ENCODE measurements at regions not wholly inside any gene's neighbourhood (a gene's known extent, or its start where the extent isn't known, plus 50 kb on each side); places are given as distances from the start of the nearest gene placed in this dataset.

DNA sequence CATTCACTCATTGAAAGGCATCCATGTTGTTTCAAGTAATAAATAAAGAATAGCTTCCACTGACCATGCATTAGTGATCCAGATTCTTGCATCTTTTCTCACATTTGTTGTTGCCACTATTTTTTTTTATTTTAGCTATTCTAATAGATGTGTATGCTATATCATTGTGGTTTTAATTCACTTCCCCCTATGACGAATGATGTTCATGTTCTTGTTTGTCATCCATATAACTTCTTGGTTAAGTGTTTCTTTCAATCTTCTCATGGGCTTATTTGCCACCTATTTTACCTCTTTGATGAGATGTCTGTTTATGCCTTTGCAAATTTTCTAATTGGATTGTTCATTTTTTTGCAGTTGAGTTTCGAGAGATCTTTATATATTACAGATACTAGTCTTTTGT lies 681.2 kb downstream of the HDGFL1 start:
- no peak for DNase-seq

DNA sequence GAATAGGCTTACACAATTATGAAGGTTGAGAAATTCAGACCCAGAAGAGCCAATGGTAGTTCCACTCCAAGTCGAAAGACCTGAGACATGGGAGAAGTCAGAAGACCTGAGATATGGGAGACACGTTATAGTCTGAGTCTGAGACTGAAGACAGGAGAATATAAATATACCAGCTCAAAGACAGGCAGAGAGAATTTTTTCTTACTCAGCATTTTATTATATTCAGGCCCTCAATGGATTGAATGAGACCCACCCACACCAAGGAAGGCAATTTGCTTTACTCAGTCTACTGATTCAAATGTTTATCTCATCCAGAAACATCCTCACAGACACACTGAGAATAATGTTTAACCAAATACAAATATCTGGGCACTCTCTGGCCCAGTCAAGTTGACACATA lies 693.5 kb downstream of the HDGFL1 start:
- no peak for DNase-seq

DNA sequence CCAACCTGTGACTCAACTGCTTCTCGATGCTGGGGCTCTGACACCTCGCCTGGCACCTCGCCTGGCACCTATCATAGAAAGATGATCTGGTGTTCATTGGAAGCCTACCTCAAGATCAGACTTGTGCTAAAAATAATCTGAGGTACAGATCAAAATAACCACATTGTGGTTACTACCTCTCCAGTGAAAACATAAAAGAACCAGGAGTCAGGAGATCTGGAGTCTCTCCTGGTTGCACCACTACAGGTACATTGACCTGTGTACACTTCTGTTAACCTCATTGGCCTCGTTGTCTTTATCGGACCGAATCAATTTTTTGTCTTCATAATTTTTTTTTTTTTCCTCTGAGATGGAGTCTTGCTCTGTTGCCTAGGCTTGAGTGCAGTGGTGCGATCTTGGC lies 695.9 kb downstream of the HDGFL1 start:
- no peak for DNase-seq

DNA sequence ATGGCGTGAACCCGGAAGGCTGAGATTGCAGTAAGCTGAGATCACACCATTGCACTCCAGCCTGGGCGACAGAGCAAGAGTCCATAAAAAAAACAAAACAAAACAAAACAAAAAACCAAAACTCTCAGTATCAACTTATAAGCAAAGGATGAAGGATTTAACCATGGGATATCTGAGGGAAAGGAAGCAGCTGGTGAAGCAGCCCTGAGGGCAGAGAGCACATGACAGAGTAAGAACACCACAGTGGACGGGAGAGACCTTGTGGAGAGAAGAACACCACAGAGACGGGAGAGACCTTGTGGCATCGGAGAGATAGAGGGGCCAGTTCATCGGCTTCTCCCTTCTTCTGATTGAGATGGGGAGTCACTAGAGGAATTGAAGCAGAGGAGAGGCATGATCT lies 697.2 kb downstream of the HDGFL1 start:
- no peak for DNase-seq

DNA sequence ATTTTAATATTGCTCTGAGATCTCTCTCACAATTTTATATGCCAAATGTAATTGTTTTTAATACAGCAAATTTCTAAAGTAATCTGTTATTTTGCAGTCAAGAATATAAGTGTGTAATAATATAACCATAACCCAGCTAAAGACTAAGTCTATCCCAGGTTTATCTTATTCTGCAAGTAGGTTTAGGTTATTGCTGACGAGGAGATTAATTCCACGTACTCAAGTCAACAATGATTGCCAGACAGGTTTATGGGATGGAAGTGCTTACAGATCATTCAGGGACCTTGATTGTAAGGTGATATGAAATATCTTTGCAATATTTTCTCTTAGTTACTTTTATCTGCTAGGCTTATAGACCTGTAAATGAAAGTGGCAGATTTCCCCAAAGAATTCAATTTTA lies 698.3 kb downstream of the HDGFL1 start:
- no peak for DNase-seq

DNA sequence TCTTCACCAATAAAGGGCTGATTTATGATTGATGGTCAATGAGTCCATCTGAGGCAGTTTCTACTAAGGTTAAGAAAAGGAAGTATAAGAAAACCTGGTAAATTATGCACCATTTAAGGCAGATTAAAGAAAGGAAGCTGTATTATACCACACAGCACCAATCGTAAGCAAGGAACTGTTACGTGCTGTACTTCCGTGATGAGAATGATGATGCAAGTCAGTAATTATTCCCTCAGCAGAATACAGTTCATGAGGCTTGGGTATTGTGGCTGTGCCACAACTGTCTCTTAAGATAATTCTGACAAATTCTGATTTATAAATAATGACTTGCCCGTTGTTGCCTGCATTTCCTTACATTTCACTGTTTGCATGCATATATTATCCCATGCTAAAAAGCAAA lies 699.0 kb downstream of the HDGFL1 start:
- no peak for DNase-seq

DNA sequence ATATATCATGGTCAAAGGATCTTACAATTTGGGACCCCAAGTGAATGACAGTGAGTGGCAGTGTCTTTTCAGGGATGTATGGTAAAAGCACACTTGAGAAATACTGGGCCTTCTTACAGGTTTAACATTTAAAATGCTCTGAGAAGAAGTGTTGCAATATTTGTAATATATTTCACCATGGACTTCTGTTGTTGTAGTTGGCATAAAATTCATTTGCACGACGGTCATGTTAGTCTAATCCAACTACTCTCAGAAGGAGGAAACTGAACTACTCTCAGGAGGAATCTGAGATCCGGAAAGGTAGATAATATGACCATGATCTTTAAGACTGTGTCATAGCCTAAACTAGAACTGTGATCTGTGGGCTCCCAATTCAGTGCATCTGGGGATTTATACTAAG lies 700.1 kb downstream of the HDGFL1 start:
- no peak for DNase-seq

DNA sequence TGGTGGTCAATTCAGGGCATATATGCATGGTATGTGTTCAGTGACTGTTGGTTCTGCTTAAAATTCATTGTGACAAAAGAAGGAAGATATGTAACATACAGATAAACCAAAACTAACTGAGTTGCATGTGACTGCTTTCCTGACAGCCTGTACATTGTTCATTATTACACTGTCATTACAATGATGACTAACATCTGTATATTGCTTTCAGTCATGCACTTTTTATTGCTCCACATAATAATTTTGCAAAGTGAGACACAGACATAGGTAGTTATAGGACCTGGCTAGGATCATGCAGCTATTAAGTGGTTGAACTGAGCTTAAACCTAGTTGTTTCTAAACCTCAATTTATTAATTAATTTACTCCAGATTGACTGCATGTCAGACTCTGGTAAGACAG lies 703.2 kb downstream of the HDGFL1 start:
- no peak for DNase-seq

DNA sequence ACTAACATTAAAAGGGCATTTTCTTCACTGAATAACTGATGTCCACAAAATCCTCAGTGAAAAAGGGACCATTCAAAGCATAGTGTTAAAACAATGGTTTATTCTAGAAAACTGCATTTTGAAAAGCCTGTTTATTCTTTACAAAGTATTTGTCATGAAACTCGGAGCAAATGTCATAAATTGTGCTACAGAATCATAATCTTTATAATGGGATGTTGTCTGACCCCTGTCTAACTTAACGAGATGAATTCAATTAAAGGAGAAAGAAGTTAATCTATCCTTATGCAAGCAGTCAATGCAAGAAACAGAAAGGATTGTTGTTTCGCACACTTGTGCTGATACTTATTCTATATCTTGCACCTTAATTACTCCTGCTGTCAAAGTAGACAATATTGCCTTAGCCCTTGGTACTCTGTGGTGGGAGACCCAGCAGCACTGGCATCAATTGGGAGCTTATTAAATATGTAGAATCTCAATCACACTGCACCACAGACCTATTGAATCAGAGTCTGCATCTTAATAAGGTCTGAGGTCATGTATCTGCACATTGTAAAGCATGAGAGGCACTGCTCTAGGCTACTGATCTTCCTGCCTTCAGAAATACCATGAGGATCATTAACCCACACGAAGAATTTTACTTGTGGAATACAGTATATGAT lies 708.3 kb downstream of the HDGFL1 start:
- DNase-seq: no peak

DNA sequence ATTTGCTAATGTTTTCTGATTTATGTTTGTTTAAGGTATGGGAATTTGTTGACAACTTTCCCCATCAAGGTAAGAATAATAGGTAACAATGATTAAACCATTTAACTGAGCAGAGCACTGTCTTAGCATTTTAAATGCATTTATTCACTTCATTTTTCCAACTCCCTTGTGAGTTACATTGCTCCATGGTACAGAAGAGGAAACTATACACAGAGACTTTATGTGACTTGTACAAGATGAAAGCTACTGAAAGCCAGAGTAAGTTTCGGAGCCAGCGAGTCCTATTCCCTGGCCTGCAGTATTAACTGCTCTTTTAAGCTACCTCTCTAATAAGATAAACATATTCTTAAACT lies 708.8 kb downstream of the HDGFL1 start:
- DNase-seq: no peak

DNA sequence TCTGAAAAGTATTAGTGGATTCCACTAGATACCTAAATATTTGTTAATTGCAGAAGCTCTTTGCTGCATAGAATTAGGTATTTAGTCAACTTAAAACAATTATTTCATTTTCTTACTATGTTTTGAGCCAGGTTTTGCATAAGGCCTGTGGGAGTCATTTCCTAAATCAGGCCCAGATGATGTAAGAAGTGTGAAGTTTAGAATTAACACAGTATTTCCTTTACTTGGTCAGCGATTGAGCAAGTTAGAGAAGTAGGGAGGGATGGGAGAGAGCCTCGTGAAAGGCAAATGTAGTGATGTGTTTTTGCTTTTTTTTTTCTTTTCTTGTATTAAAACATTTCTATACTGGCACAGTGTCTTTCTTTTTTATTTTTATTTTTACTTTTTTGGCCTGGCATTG lies 711.1 kb downstream of the HDGFL1 start:
- DNase-seq: no peak

DNA sequence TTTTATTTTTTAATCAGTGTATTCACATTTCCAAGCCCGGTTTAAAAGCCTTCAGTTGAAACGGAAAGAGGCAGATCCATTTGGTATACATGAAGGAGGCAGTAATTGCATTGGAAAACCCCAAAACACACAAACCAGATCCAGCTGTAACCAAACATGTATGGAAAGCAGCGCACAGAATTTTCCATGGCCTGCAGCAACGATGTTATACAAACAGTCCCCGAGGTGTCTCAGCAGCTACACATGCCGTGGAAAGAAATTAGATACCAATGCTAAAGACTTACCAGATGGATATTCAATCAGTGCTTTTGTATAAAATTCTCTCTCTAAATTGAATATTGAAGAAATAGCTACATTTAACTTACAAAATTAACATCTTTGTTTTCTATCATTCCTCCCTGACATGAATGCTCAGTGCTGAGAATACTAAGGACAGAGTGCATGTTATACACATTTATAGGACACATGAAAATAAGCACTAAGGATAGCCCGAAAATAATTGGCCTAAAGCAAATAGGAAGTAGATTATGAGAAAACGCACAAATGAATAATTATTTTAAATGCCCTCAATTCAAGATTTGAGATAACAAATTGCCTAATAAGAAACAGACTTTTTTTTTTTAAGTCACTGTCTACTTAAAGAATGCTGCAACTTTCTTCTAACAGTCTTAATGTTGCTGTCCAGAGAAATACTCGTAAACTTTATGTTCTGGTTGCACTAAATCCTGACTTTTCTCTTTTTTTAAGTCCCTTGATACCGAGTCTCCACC lies 713.1 kb downstream of the HDGFL1 start:
- no peak for DNase-seq

DNA sequence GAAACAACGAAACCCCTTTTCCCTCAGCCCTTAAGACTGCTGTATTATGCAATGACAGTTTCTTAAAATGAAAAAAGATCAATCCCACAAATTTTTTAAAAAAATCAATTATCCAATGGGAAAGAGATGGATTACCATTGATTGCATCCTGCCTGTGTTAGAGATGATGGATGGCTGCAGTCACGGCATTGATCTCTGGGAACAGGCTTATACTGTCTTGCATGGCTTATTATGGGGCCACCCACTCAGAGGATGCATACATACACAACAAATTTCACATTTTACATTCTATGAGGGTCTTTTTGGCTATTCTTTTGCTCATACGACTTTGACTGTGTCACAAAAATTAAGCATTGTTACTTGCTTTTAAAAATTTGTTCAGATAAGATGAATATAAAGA lies 724.3 kb downstream of the HDGFL1 start:
- DNase-seq: no peak

DNA sequence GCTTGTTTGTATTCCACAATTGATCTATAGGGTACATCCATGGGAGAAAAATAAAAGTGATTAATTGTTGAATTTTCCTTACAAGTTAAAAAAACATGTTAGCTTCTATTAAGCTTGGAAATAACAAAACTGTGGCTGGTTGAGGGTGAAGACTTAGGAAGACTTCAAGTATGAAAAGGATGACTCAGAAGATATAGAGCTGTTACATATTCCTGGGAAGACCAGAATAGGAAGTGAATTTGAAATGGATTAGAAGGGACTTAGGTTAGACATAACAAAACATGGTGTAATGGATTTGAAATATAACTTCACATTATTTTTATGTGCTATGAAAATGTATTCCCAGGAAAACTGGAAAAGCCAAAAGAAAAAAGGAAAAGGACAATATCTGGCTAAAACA lies 732.2 kb downstream of the HDGFL1 start:
- no peak for DNase-seq

DNA sequence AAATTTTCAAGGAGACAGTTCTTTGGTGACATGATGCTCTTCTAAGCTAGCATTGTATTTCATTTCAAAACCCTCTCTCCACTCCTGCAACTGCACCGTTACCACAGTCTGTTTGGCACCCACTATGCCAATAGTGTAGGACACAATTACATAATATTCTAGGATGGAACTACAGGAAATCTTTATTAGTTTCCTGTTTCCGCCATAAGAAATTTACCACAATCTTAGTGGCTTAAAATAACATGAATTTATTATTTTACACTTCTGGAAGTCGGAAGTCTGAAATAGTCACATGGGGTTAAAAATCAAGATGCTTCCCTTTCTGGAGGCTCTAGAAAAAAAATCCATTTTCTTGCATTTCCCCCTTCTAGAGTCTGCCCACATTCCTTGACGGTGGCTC lies 733.1 kb downstream of the HDGFL1 start:
- no peak for DNase-seq

DNA sequence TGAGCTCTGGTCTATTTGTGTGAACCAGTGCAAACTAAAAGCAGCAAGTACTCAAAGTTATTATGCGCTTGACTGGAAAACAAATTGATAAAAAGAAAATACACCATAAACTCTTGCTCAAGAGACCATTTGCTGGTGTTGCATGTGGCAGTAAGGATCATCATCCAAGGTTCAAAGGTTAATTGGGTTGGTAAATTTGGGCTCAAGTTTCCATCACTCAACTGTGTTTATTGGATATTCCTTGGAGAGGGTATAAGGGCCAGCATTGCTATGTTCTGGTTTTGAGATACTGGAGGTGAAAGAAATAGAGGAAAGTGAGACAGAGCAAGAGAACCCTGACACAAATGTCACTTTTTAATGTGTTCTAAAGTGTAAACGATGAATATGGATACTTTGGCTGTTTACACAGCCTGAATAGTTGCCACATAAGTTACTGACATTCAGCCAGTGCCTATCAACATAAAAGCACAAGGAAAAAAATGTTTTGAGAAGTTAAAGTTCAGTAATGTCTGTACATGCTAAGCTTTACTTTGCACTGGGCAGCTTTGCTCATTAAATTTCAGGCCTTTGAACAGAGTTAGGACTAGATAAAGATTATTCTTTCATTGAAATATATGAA lies 736.1 kb downstream of the HDGFL1 start:
- DNase-seq: no peak

DNA sequence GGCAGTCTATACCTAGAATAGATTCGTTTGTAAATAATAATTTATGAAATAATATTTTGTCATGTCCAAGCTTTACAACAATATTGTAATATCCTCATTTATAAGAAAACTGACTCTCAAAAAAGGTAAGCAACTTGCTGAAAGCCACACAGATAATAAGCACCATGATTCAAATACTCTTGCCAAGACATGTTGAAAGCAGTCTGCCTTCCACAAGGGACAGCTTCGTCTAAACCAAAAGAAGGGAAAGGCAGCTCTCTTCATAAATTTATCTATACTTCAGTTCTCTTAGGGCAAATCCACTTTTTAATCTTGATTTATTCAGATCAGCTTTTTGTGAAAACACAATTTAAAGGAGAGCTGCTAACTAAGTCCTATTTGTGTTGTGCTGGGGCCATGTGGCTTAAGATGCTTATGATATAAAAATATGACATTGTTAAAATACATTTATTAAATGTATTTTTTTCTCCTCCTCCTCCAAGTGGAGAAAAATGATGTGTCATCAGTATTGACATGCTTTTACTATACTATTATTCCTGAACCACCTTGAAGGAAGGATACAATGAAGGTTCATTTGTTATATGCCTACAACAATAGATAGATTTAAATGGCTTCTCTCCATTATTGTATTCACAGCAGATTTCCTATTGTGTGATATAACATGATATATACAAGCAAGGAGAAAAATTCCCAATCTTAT lies 737.0 kb downstream of the HDGFL1 start:
- DNase-seq: no peak

DNA sequence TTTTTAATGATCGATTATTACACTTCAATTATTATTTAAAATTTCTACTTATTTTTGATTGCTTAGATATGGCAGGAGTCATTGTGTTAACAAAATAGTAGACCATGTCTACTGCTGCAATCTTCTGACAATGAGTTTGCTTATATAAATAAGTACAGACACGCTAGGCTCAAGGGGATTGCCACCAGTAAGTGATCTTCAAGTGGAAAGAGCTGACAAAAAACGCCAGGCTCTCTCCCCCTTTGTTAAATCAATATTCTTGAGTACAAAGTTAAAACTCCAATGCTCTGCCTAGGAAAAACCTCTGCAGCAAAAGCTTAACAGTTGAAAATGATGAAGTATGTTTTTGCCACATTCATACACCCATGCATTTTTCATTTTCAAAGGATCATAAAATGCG lies 738.1 kb downstream of the HDGFL1 start:
- no peak for DNase-seq

DNA sequence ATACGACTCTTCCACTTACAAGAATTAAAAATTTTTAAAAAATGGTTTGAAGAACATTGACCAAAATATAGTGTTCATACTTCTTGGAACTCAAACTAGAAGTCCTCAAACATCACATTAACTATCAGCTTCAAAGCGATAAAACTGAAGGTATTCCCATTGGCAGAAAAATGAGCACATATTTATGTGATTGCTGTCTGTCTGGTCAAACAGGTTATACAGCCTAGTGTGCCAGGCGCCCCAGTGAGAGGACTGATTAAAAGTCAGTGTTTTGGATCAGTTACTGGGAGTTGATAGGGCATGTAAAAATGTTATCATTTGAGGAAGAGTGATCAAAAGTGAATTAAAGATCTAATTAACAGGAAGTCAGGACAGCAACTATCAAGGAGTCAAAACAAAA lies 738.8 kb downstream of the HDGFL1 start:
- no peak for DNase-seq

DNA sequence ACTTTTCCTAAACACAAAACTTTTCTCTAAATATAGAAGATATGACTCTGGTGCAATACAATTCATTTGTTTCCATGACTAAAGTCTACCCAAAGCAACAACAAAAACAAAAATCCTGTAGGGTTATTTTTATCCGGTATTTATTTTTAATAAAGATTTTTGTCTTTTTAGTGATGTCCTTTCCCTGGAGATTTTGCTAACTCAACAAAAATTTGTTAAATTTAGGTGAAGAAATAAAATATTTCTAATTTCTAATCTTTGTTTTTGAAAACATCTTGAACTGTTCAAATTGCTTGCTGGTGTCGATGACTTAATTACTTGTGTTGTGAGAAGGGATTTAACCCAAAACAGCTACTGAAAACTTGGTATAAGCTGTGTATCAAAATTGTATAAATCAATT lies 741.8 kb downstream of the HDGFL1 start:
- no peak for DNase-seq

DNA sequence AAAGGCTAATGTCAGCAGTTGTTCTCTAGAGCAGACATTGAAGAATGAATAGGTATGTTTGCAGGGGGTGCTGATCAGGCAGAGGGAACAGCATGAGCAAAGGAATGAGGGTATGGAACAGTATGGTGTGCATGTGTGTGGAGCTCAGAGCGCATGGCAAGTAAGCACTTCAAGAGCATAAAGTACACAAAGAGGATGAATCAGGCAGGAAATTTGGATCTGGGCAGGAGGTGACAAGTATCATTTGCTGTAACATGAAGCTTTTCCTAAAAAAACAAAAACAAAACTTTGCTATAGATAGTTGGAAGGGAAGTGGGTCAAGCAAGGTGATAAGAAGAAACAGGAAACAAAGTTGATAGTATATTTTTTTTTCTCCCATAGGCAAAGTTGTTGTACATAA lies 746.8 kb downstream of the HDGFL1 start:
- DNase-seq: no peak

DNA sequence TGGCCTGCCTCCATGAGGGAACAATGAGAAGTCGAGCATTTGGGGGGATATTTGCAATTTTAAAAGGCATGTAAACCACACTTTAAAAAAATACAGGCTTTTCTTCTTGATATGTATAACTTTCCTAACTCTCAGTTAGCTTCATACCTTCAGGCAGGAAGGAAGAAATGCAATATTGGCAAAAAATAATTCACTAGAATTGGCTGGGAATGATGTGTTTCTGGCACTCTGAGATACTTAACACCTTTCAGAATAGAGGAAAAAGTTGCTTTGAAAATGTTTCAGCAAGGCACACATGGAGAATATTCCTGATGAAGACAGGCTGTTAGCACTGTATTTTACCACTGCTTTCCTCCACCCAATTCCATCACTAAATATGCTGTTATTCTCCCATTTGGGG lies 747.6 kb downstream of the HDGFL1 start:
- DNase-seq: no peak

DNA sequence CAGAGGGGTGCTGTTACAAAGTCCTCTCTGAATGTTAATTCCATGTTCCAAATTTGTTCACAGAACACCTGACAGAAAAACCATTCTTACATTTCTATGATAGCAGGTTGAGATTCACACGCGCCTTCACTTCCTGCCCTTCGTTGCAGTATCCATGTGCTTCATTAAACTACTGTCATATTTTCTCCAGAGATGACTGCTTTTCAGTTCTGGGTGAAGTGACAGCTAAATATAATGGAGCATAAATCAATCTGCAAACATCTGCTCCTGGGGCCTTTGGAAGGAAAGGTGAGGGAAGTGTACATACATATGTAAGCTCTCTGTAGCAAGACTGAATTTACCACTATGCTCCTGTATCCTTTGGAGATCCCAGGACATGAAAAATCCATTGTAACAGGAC lies 750.2 kb downstream of the HDGFL1 start:
- no peak for DNase-seq

DNA sequence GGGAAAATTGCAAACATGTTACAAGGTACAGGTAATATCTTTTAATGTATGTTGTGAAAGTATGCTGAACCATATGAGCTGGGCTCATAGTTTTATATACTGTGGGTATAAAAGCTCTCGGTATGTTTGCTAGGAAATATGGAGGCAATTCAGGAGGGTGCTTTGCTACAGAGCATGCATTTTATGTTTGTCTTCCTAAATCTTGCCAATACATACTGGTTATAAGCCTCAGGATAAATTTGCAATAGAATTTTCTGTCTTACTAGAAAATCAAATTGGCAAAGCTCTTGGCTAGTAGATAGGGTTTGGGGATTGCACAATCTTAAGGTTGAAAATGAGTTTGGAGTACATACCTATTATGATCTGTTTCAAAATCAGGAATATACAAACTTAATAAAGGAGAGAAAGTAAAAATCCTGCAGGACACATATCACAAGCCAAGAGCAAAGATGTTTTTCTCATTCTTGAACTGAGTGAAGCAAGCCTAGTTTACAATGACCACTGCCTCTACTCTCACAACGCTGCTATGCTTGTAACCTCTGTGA lies 751.2 kb downstream of the HDGFL1 start:
- no peak for DNase-seq

All from T-helper 1 cell (primary cell).